ENCODE measurements at regions not wholly inside any gene's neighbourhood (a gene's known extent, or its start where the extent isn't known, plus 50 kb on each side); places are given as distances from the start of the nearest gene placed in this dataset.

- TF ChIP-seq FOXM1 (IDR thresholded peaks at IDR 0.05; ENCODE audit: borderline replicate concordance) (no peak), SUZ12 (IDR thresholded peaks at IDR 0.05) (no peak), BHLHE40 (IDR thresholded peaks at IDR 0.05; ENCODE audit: borderline replicate concordance) (no peak), NFRKB (IDR thresholded peaks at IDR 0.05) (no peak), CTBP1 (IDR thresholded peaks at IDR 0.05; ENCODE audit: borderline replicate concordance) (no peak), FOXK2 (IDR thresholded peaks at IDR 0.05) (no peak), HDGF (IDR thresholded peaks at IDR 0.05; ENCODE audit: borderline replicate concordance) (no peak), LEF1 (IDR thresholded peaks at IDR 0.05; ENCODE audit: borderline replicate concordance) (no peak), SP1 (IDR thresholded peaks at IDR 0.05) (no peak)
Observed at GRCh38 chr4:27112587-27112986, 251.9 kb downstream of the STIM2 start.

All from HEK293T (cell line).